Ectodermal cell (in vitro differentiated cells): ENCODE measurements at regions not wholly inside any gene's neighbourhood (a gene's known extent, or its start where the extent isn't known, plus 50 kb on each side); places are given as distances from the start of the nearest gene placed in this dataset.
"Not testable (repeated sequence)": the region's sequence is repeated elsewhere in the genome, so short reads cannot be mapped to it uniquely, and the experiment has no call there.

Experiments used
- H3K27ac ChIP-seq: 2 replicates; pipeline ENCODE4 v1.7.0; 2013; ENCODE audit warnings: mild to moderate bottlenecking, low read depth, low read length; ENCODE audit not compliant: insufficient read depth, poor library complexity, severe bottlenecking
- H3K27me3 ChIP-seq: 2 replicates; pipeline ENCODE4 v1.7.0; 2013; ENCODE audit warnings: mild to moderate bottlenecking, low read length; ENCODE audit not compliant: insufficient read depth, control insufficient read depth, poor library complexity, severe bottlenecking
- H3K36me3 ChIP-seq: one replicate; pipeline ENCODE4 v1.7.0; 2013; ENCODE audit warnings: low read length; ENCODE audit not compliant: control insufficient read depth, insufficient read depth
- H3K4me1 ChIP-seq: one replicate; pipeline ENCODE4 v1.7.0; 2013; ENCODE audit warnings: low read length; ENCODE audit not compliant: control insufficient read depth, insufficient read depth
- H3K4me3 ChIP-seq: 2 replicates; pipeline ENCODE4 v1.7.0; 2013; ENCODE audit warnings: low read depth, low read length, control low read depth; ENCODE audit not compliant: insufficient read depth
- H3K9me3 ChIP-seq: 2 replicates; pipeline ENCODE4 v1.7.0; 2013; ENCODE audit warnings: mild to moderate bottlenecking, low read length, moderate library complexity; ENCODE audit not compliant: control insufficient read depth
- WGBS, 2 experiments: methylation state at CpG; one replicate each; pipeline ENCODE4 v1.1.7; 2013; ENCODE audit warnings: missing lambda C conversion rate in 2 of 2; 5-methylcytosine and 5-hydroxymethylcytosine counted together

- H3K27me3 ChIP-seq, result no peaks in the 10 kb centered on the region
- H3K9me3 ChIP-seq, result no peaks in the 10 kb centered on the region
- H3K4me3 ChIP-seq, result no peak overlapping the region
- no peaks in the 10 kb centered on the region for H3K4me1 ChIP-seq
- no peaks in the 10 kb centered on the region for H3K36me3 ChIP-seq
- 95 to 98% methylated on average over 5 of the region's 5 CpGs for WGBS, 2 experiments
- no peak overlapping the region for H3K27ac ChIP-seq
Measured at GRCh38 chr1:115448282-115449044, 110.4 kb upstream of the NGF start.

- no peak overlapping the region for H3K4me3 ChIP-seq
- WGBS, 2 experiments, result 77 to 93% methylated on average over 3 of the region's 3 CpGs
- no peaks in the 10 kb centered on the region for H3K36me3 ChIP-seq
- no peak overlapping the region for H3K27ac ChIP-seq
- no peaks in the 10 kb centered on the region for H3K4me1 ChIP-seq
- no peaks in the 10 kb centered on the region for H3K9me3 ChIP-seq
- no peaks in the 10 kb centered on the region for H3K27me3 ChIP-seq
Measured at GRCh38 chr1:115447672-115448071, 109.6 kb upstream of the NGF start.

GRCh38 chr1:115445090-115445489 lies 107.0 kb upstream of the NGF start:
- H3K4me3 ChIP-seq, result no peak overlapping the region
- no peak overlapping the region for H3K27ac ChIP-seq
- H3K4me1 ChIP-seq, result no peaks in the 10 kb centered on the region
- no peaks in the 10 kb centered on the region for H3K27me3 ChIP-seq
- no peaks in the 10 kb centered on the region for H3K36me3 ChIP-seq
- no peaks in the 10 kb centered on the region for H3K9me3 ChIP-seq

- WGBS, 2 experiments, result 79 to 87% methylated on average over 2 of the region's 2 CpGs
Measured at GRCh38 chr1:115440733-115441132, 102.7 kb upstream of the NGF start.

GRCh38 chr1:115439520-115439919 lies 101.5 kb upstream of the NGF start:
- not testable (repeated sequence) for H3K4me3 ChIP-seq, H3K9me3 ChIP-seq, H3K27me3 ChIP-seq, H3K36me3 ChIP-seq, H3K4me1 ChIP-seq, H3K27ac ChIP-seq
- WGBS, 2 experiments, result 63 to 93% methylated on average over 2 of the region's 3 CpGs

More at GRCh38 chr1:115440733-115441132, 102.7 kb upstream of the NGF start:
- Histone ChIP-seq H3K36me3 (no peaks in the 10 kb centered on the region), H3K27ac (no peak overlapping the region), H3K27me3 (no peaks in the 10 kb centered on the region), H3K9me3 (no peaks in the 10 kb centered on the region), H3K4me1 (no peaks in the 10 kb centered on the region), H3K4me3 (no peak overlapping the region)

- 91 to 93% methylated on average over 5 to 6 of the region's 7 CpGs for WGBS, 2 experiments
- no peak overlapping the region for H3K4me3 ChIP-seq
- no peaks in the 10 kb centered on the region for H3K36me3 ChIP-seq
- no peaks in the 10 kb centered on the region for H3K4me1 ChIP-seq
- no peaks in the 10 kb centered on the region for H3K27me3 ChIP-seq
- H3K9me3 ChIP-seq, result no peaks in the 10 kb centered on the region
- no peak overlapping the region for H3K27ac ChIP-seq
Measured at GRCh38 chr1:115437196-115437595, 99.1 kb upstream of the NGF start.

- no peaks in the 10 kb centered on the region for H3K9me3 ChIP-seq
- H3K4me3 ChIP-seq, result no peak overlapping the region
- no peak overlapping the region for H3K27ac ChIP-seq
- H3K4me1 ChIP-seq, result no peaks in the 10 kb centered on the region
- no peaks in the 10 kb centered on the region for H3K27me3 ChIP-seq
- no peaks in the 10 kb centered on the region for H3K36me3 ChIP-seq
Measured at GRCh38 chr1:115436596-115436995, 98.5 kb upstream of the NGF start.

- Histone ChIP-seq H3K4me3 (no peak overlapping the region), H3K36me3 (no peaks in the 10 kb centered on the region), H3K27me3 (no peaks in the 10 kb centered on the region), H3K27ac (no peak overlapping the region), H3K4me1 (no peaks in the 10 kb centered on the region), H3K9me3 (no peaks in the 10 kb centered on the region)
- 96% methylated on average over 6 of the region's 6 CpGs for WGBS, 2 experiments
Measured at GRCh38 chr1:115433483-115433882, 95.4 kb upstream of the NGF start.

GRCh38 chr1:115432061-115432460 lies 94.0 kb upstream of the NGF start:
- Histone ChIP-seq H3K36me3 (no peaks in the 10 kb centered on the region), H3K4me3 (no peak overlapping the region), H3K27me3 (no peaks in the 10 kb centered on the region), H3K4me1 (no peaks in the 10 kb centered on the region), H3K27ac (no peak overlapping the region), H3K9me3 (no peaks in the 10 kb centered on the region)
- WGBS, 2 experiments, result 87 to 88% methylated on average over 6 of the region's 6 CpGs

- no peak overlapping the region for H3K4me3 ChIP-seq
- no peaks in the 10 kb centered on the region for H3K9me3 ChIP-seq
- no peaks in the 10 kb centered on the region for H3K36me3 ChIP-seq
- H3K4me1 ChIP-seq, result no peaks in the 10 kb centered on the region
- H3K27ac ChIP-seq, result no peak overlapping the region
- no peaks in the 10 kb centered on the region for H3K27me3 ChIP-seq
- WGBS, 2 experiments, result 95% methylated on average over 5 to 7 of the region's 7 CpGs
Measured at GRCh38 chr1:115430441-115431158, 92.6 kb upstream of the NGF start.
